Osteoblast (primary cell): ENCODE measurements at regions not wholly inside any gene's neighbourhood (a gene's known extent, or its start where the extent isn't known, plus 50 kb on each side); places are given as distances from the start of the nearest gene placed in this dataset.

Experiments used
- DNase-seq: peaks from one replicate; pipeline ENCODE4 v3.0.0; 2011; ENCODE audit warnings: low spot score, mixed read lengths; ENCODE audit not compliant: insufficient read length; ENCODE audit errors: missing footprints
- H2AFZ ChIP-seq: 2 replicates; pipeline ENCODE4 v1.6.0; 2011; ENCODE audit warnings: mild to moderate bottlenecking, low read length
- H3K27ac ChIP-seq: 2 replicates; pipeline ENCODE4 v1.5.1; 2011; ENCODE audit warnings: mild to moderate bottlenecking, low read depth, low read length, moderate library complexity
- H3K27me3 ChIP-seq: 2 replicates; pipeline ENCODE4 v1.6.0; 2012; ENCODE audit warnings: mild to moderate bottlenecking, control low read depth, inconsistent platforms, low read length, moderate library complexity; ENCODE audit not compliant: insufficient read depth
- H3K36me3 ChIP-seq: 2 replicates; pipeline ENCODE4 v1.5.1; 2011; ENCODE audit warnings: mild to moderate bottlenecking, low read length, control low read depth, moderate library complexity; ENCODE audit not compliant: insufficient read depth
- H3K4me1 ChIP-seq: 2 replicates; pipeline ENCODE4 v1.5.1; 2011; ENCODE audit warnings: mild to moderate bottlenecking, low read length, control low read depth, moderate library complexity; ENCODE audit not compliant: insufficient read depth
- H3K4me2 ChIP-seq: 2 replicates; pipeline ENCODE4 v1.6.0; 2011; ENCODE audit warnings: mild to moderate bottlenecking, low read length; ENCODE audit not compliant: insufficient read depth
- H3K4me3 ChIP-seq: fragments of 200-600 bp; sonication (generic); 3 replicates; pipeline ENCODE4 v1.5.1; 2012; ENCODE audit warnings: mild to moderate bottlenecking, low read length, inconsistent platforms; ENCODE audit not compliant: insufficient read depth
- H3K79me2 ChIP-seq: 2 replicates; pipeline ENCODE4 v1.6.0; 2012; ENCODE audit warnings: mild to moderate bottlenecking, low read length, control low read depth, inconsistent platforms; ENCODE audit not compliant: insufficient read depth
- H3K9me3 ChIP-seq: 2 replicates; pipeline ENCODE4 v1.5.1; 2011; ENCODE audit warnings: low read depth, low read length, control low read depth
- H4K20me1 ChIP-seq: 2 replicates; pipeline ENCODE4 v1.6.0; 2012; ENCODE audit warnings: mild to moderate bottlenecking, low read length, control low read depth; ENCODE audit not compliant: insufficient read depth
- CTCF ChIP-seq: IDR thresholded peaks from 2 replicates; pipeline ENCODE4 v1.5.1; 2011; ENCODE audit warnings: mild to moderate bottlenecking, low read depth, low read length, moderate library complexity; ENCODE audit errors: extremely low read depth

DNA sequence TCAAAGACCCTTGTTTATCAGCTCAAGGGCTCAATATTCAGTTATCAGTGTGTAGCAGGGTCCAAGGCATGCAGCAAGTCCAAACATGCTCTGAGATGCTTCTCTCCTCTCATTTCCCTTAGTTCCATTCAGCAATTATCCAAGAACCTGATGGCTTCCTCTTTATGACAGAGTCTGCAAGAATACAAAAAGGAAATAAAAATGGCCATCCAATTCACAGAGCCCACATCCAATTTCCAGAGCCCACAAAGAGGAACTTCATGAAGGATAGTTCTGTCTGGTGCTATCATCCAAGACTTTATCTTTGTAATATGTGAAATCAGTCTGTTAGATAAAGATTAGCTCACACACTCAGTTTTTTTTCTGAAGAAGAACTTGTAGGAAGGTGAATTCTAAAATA, 217.2 kb downstream of the LACC1 start:
- TF ChIP-seq CTCF: no peak
- H3K27me3 ChIP-seq: peaks cover 3% of the 10 kb centered on the region
- no peaks in the 10 kb centered on the region for H3K79me2 ChIP-seq
- H4K20me1 ChIP-seq: no peaks in the 10 kb centered on the region
- H3K4me1 ChIP-seq: no peaks in the 10 kb centered on the region
- no peak overlapping the region for H3K4me3 ChIP-seq
- no peak overlapping the region for H2AFZ ChIP-seq
- DNase-seq: no peak
- no peaks in the 10 kb centered on the region for H3K9me3 ChIP-seq
- H3K4me2 ChIP-seq: no peak overlapping the region
- no peaks in the 10 kb centered on the region for H3K36me3 ChIP-seq
- no peak overlapping the region for H3K27ac ChIP-seq

- Histone ChIP-seq H3K4me1 (no peaks in the 10 kb centered on the region), H3K36me3 (no peaks in the 10 kb centered on the region), H3K4me3 (no peak overlapping the region), H2AFZ (no peak overlapping the region), H3K9me3 (no peaks in the 10 kb centered on the region), H3K27me3 (peaks cover 3% of the 10 kb centered on the region), H3K4me2 (no peak overlapping the region), H3K79me2 (no peaks in the 10 kb centered on the region), H3K27ac (no peak overlapping the region), H4K20me1 (no peaks in the 10 kb centered on the region)
- TF ChIP-seq CTCF: no peak
- no peak for DNase-seq
These were observed 218.9 kb downstream of the LACC1 start for GRCh38 chr13:44098559-44098958.

DNA sequence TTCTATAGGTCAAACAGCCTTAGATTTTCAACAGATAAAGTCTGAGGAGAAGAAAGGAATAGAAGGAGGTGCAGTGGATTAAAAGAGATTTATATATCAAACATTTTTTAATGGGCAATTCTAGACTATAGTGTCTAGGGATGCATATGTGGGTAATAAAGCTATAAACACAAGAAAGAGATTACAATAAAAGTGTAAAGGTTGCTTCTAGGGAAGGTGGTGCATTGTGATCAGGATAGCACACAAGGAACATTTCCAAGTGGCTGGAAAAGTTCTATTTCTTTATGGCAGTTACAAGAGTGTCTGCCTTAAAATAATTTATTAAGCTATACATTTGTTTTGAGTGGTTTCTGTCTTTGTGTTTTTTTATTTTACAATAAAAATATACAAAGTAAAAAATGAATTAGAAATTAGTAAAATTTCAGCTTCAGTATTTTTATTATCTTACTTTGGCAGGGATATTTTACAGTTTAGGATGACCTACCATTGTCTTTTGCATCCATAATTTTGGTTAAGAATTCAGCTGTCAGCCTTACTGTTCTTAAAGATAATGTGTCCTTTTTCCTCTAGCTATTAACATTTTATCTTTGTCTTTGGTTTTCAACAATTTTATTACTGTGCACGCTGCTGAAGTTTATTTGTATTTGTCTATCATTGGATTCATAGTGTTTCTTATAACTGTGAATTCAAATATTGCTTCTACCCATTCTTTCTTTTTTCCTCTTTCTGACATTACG, 221.8 kb downstream of the LACC1 start:
- Histone ChIP-seq H4K20me1 (no peaks in the 10 kb centered on the region), H3K79me2 (no peaks in the 10 kb centered on the region), H3K36me3 (no peaks in the 10 kb centered on the region), H3K4me3 (no peak overlapping the region), H3K9me3 (no peaks in the 10 kb centered on the region), H3K27me3 (no peaks in the 10 kb centered on the region), H2AFZ (no peak overlapping the region), H3K27ac (no peak overlapping the region), H3K4me1 (no peaks in the 10 kb centered on the region), H3K4me2 (no peak overlapping the region)
- no peak for TF ChIP-seq CTCF
- no peak for DNase-seq

GRCh38 chr13:44103429-44104196, 223.9 kb downstream of the LACC1 start:
- H3K4me3 ChIP-seq: no peak overlapping the region
- no peaks in the 10 kb centered on the region for H3K36me3 ChIP-seq
- no peak overlapping the region for H3K4me2 ChIP-seq
- TF ChIP-seq CTCF: no peak
- H3K4me1 ChIP-seq: no peaks in the 10 kb centered on the region
- H3K27ac ChIP-seq: no peak overlapping the region
- DNase-seq: no peak
- no peaks in the 10 kb centered on the region for H3K9me3 ChIP-seq
- H3K27me3 ChIP-seq: peaks cover 2% of the 10 kb centered on the region
- no peaks in the 10 kb centered on the region for H4K20me1 ChIP-seq
- no peak overlapping the region for H2AFZ ChIP-seq
- H3K79me2 ChIP-seq: no peaks in the 10 kb centered on the region
